ENCODE measurements at regions not wholly inside any gene's neighbourhood (a gene's known extent, or its start where the extent isn't known, plus 50 kb on each side); places are given as distances from the start of the nearest gene placed in this dataset.

GRCh38 chr16:85345129-85345639 lies 232.9 kb upstream of the CIBAR2 start:
- Mint-ChIP-seq H3K36me3 (ENCODE audit: low read depth) (no peaks in the 10 kb centered on the region), H3K27ac (no peak overlapping the region), H3K9me3 (no peaks in the 10 kb centered on the region), H3K4me1 (peaks cover 5% of the 10 kb centered on the region), H3K27me3 (ENCODE audit: insufficient read depth) (peaks cover 1% of the 10 kb centered on the region), H3K4me3 (no peak overlapping the region)
- no peak overlapping the region for H3K4me3 ChIP-seq (ENCODE audit: low read length)
- H3K27ac ChIP-seq (ENCODE audit: low read depth, low read length): no peak overlapping the region
- no peaks in the 10 kb centered on the region for H3K9me3 ChIP-seq (ENCODE audit: control insufficient read depth, low read length)
- no peaks in the 10 kb centered on the region for H3K4me1 ChIP-seq (ENCODE audit: control insufficient read depth, insufficient read depth, low read length)
- H3K27me3 ChIP-seq (ENCODE audit: control insufficient read depth, insufficient read depth, low read length, poor library complexity, severe bottlenecking): no peaks in the 10 kb centered on the region
- H3K36me3 ChIP-seq (ENCODE audit: control insufficient read depth, insufficient read depth, low read length): no peaks in the 10 kb centered on the region
- DNase-seq: no peak
- TF ChIP-seq CTCF (conservative IDR thresholded peaks at IDR 0.05): no peak
- H3K9ac ChIP-seq (ENCODE audit: extremely low read depth, low read length, poor library complexity, severe bottlenecking): no peak overlapping the region
- WGBS, 2 experiments (ENCODE audit: insufficient coverage in 1 of 2, insufficient read length in 1 of 2): 86 to 92% methylated on average over 3 to 7 of the region's 7 CpGs

- H3K27ac Mint-ChIP-seq: no peak overlapping the region
- H3K27me3 Mint-ChIP-seq (ENCODE audit: insufficient read depth): peaks cover 1% of the 10 kb centered on the region
- H3K4me3 Mint-ChIP-seq: no peak overlapping the region
- DNase-seq: no peak
- WGBS, 2 experiments (ENCODE audit: insufficient coverage in 1 of 2, insufficient read length in 1 of 2): 89 to 92% methylated on average over 11 to 12 of the region's 12 CpGs
- no peaks in the 10 kb centered on the region for H3K4me1 ChIP-seq (ENCODE audit: control insufficient read depth, insufficient read depth, low read length)
- TF ChIP-seq CTCF (conservative IDR thresholded peaks at IDR 0.05): no peak
- H3K9me3 ChIP-seq (ENCODE audit: control insufficient read depth, low read length): no peaks in the 10 kb centered on the region
- H3K9me3 Mint-ChIP-seq: no peaks in the 10 kb centered on the region
- no peak overlapping the region for H3K4me3 ChIP-seq (ENCODE audit: low read length)
- H3K4me1 Mint-ChIP-seq: no peaks in the 10 kb centered on the region
- no peak overlapping the region for H3K9ac ChIP-seq (ENCODE audit: extremely low read depth, low read length, poor library complexity, severe bottlenecking)
- no peaks in the 10 kb centered on the region for H3K36me3 ChIP-seq (ENCODE audit: control insufficient read depth, insufficient read depth, low read length)
- no peaks in the 10 kb centered on the region for H3K36me3 Mint-ChIP-seq (ENCODE audit: low read depth)
- no peak overlapping the region for H3K27ac ChIP-seq (ENCODE audit: low read depth, low read length)
- H3K27me3 ChIP-seq (ENCODE audit: control insufficient read depth, insufficient read depth, low read length, poor library complexity, severe bottlenecking): no peaks in the 10 kb centered on the region
Measured at GRCh38 chr16:85346404-85347212, 234.3 kb upstream of the CIBAR2 start.

- 80 to 87% methylated on average over 7 to 11 of the region's 11 CpGs for WGBS, 2 experiments (ENCODE audit: insufficient coverage in 1 of 2, insufficient read length in 1 of 2)
- Histone ChIP-seq H3K9ac (ENCODE audit: extremely low read depth, low read length, poor library complexity, severe bottlenecking) (no peak overlapping the region), H3K9me3 (ENCODE audit: control insufficient read depth, low read length) (no peaks in the 10 kb centered on the region), H3K4me1 (ENCODE audit: control insufficient read depth, insufficient read depth, low read length) (no peaks in the 10 kb centered on the region), H3K36me3 (ENCODE audit: control insufficient read depth, insufficient read depth, low read length) (no peaks in the 10 kb centered on the region), H3K27me3 (ENCODE audit: control insufficient read depth, insufficient read depth, low read length, poor library complexity, severe bottlenecking) (no peaks in the 10 kb centered on the region), H3K4me3 (ENCODE audit: low read length) (no peak overlapping the region), H3K27ac (ENCODE audit: low read depth, low read length) (no peak overlapping the region)
- no peak overlapping the region for H3K27ac Mint-ChIP-seq
- no peaks in the 10 kb centered on the region for H3K36me3 Mint-ChIP-seq (ENCODE audit: low read depth)
- H3K9me3 Mint-ChIP-seq: no peaks in the 10 kb centered on the region
- no peak overlapping the region for H3K4me3 Mint-ChIP-seq
- peaks cover 1% of the 10 kb centered on the region for H3K27me3 Mint-ChIP-seq (ENCODE audit: insufficient read depth)
- TF ChIP-seq CTCF (conservative IDR thresholded peaks at IDR 0.05): peak; percentile 84
- DNase-seq: peak; percentile 86
- no peaks in the 10 kb centered on the region for H3K4me1 Mint-ChIP-seq
Measured at GRCh38 chr16:85347213-85347591, 234.9 kb upstream of the CIBAR2 start.

Measured in endodermal cell (in vitro differentiated cells).